Renal pelvis (tissue), 1 donor: ENCODE measurements at regions not wholly inside any gene's neighbourhood (a gene's known extent, or its start where the extent isn't known, plus 50 kb on each side); places are given as distances from the start of the nearest gene placed in this dataset.

Source experiments
- DNase-seq: peaks from one replicate; pipeline ENCODE4 v3.0.0-alpha.2; 2013

DNA sequence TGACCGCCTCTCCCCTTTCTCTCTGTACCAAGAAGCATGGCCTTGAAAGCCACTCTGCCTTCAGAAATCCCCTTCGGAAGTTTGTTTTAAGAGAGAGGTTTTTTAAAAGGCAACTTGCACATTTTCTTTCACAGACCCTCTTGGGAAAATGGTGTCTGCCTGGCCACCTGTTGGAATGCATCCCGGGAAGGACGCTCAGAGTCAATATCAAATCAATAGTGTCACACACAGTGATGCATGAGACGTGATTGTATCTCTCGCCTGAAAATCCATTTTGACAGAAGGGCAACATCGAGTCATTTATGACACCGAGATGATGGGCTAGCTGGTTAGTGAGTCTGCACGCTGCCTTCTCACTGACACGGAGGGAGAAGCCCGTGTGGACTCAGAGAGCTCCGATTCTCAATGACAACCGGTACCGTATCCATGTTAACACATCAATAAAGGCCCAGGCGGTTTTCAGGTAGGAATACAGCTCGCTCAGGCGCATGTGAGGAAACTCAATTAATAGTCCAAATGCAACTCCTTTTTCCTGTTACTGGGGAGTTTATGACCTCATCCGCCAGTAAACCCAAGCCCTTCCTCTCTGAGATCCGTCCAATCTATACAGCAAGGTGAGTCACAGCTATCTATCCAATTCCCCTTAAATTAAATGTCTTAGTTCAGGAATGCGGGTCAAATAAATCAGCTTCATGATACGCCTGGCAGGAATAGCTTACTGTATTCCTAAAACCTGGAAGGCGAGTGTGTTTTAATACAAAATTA is 621.5 kb upstream of the MKI67 start:
- DNase-seq = no peak

DNA sequence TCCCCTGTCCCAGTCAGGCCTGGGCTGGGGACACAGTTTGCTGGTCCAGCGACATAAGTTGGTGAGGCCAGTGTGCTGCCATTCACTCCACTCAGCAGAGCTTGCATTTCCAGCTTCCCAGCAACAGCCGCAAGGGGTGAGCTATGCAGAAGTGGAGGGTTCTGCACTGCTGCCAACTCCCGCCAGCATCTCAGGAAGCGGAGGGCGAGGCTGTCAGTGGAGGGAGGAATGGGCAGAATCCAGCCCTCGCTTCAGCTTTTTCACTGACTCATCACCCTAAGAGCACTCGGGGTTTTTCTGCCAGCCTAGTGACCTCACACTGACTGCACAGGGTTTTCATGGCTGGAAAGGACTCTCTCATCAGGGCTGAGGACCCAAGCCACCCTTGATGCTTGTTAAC is 625.1 kb upstream of the MKI67 start:
- no peak for DNase-seq

DNA sequence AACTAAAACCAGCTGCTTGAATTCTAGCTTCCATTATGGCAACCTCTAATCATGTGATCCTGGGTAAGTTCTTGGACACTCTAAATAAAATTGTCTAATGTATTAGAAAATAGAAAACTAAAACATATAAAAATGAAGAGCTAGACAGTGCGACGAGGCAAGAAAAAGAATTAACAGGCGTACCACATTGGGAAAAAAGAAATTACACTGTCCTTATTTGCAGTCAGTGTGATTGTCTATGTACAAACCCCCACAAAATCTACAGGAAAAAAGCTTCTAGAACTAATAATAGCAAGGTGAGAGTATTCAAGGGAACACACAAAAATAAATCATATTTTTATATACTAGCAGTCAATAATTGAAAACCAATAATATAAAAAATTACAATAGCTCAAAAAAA is 625.6 kb upstream of the MKI67 start:
- DNase-seq = no peak

DNA sequence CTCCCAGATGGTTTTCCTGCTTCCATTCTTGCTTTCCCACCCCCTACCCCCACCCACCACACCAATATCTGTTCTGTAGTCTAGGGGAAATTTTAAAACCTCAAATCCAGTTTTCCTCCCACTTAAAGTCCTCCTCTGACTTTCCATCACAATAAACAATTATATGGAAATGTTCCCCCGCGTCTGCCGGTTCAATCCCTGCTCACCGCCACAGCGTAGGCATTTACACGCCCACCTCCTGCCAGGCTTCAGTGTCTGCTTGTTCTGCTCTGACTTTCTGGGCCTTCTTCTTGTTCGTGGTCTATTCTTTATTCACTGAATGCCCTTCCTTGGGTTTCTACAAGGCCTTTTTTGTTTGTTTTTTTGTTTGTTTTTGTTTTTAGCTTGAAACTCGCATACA is 633.0 kb upstream of the MKI67 start:
- DNase-seq = no peak

DNA sequence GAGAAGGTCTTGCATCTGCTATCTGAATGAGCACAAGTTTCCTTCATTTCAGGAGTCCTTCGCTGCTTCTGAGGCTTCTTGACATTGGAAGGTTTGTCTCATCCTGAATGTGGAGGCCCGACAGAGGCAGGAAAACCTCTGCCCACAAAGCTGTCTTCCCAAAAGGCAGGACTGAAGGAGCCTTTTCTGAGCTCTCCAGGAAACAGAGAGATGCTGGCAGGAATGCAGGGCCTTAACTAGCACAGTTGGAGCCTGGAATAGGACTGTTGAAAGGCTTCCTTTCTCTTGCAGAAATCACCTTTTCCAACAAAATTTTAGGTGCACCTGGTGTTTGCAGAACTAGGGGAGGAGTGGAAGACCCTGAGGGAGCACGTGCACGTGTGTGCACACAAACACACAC is 637.4 kb upstream of the MKI67 start:
- no peak for DNase-seq

DNA sequence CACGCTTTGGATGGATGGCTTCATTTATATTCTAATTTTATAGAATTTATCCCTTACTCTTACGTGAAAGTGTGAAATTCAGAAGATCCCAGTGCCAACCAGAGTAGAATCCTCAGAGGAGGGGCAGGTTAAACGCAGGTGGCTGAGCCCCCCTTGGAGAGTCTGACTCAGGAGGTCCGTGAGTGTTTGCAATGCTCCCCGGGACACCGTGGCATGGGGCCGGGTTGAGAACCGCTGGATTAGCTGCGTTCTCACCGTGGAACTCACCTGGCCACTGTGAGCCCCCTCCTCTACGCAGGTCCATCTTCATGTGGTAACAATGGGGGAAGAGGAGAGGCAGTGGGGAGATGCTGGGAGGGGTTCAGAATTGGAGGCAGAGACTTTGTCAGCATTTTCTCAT is 638.0 kb upstream of the MKI67 start:
- no peak for DNase-seq

DNA sequence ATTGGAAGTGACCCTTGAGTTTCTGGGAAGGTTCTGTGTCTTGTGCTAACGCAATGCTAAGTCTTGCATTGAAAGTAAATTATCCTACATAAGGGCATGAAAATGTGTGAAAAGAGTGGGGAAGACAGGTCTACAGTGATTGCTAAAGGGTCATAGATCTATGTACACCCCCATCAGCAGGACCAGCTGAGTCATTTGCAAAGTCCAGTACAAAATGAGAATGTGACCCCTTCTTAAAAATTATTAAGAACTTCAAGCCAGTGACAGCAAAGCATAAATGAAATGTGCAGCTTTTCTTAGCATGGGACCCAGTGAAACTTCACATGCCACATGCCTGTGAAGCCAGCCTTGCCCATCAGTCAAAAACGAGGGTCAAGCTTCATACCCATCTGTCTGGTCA is 640.7 kb upstream of the MKI67 start:
- DNase-seq = no peak

DNA sequence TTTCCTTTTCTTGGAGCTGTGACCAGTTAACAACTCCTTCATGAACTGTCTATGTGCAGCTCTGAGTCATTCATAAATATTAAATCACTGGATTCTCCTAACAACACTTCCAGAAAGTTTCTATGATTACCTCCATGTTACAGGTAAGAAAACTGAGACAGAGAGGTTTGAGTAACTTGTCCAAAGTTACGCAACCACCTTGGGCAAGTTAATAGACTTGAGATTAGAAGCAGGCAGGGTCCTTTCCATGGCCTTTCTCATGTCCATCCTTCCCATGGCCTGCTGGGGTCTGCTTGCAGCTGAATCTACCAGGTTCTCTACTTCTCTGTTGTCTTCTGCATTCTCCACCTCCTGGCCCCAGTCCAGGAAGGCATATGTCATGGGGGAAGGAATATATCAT is 648.8 kb upstream of the MKI67 start:
- no peak for DNase-seq

DNA sequence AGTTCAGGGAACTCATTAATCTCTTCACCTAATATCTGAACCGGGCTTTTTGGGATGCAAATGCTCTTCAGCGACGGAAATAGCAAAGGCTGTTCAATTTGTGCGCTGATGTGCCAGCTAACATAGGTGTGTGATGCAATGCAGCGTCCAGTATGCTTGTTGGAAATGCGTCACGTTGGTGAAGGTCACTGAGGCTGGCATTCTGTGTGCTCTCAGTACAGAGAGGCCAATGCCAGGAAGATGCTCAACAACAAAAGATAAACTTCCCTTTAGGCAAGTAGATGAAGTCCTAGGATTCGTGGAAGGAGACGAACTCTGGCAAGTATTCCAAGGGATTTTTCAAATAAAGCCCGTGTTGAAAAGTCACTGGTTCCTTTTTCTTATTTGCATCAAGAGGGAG is 649.5 kb upstream of the MKI67 start:
- no peak for DNase-seq

DNA sequence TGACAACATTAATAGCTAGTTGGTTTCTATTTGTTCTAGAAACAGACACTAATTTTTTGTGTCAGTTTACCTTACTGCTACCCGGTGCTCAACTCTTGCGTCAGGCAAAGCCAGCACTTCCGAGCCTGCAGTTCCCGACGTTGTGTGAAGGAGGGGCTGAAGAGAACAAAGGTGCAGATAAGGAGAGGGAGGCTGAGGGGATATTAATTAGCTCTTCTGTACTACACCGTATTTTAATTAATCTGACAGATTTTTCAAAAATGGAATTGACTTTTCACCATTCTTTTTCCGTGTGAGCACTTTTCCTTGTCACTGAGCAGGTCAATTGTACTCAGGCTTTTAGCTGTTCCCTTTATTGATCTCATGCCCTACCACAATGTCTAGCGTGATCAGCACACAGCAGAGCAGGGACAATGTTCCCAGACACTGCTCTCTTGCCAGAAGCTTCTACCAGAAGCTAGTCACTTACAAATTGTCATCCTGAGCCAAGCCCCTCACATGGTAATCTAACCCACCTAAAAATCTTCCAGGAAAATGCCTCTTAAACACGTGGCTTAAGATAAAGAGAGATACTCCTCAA is 650.5 kb upstream of the MKI67 start:
- no peak for DNase-seq

DNA sequence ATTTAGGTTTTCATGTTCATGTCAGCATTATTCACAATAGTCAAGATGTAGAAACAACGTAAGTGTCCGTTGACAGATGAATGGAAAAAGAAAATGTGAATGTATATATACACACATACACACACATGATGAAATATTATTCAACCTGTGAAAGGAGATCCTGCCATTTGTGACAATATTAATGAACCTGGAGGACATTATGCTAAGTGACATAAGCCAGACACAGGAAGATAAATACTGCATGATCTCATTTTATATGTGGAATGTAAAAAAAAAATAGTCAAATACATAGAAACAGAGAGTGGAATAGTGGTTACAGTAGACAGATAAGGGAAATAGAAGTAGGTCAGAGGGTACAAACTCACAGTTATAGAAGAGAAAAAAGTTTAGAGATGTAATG is 651.1 kb upstream of the MKI67 start:
- DNase-seq = no peak

DNA sequence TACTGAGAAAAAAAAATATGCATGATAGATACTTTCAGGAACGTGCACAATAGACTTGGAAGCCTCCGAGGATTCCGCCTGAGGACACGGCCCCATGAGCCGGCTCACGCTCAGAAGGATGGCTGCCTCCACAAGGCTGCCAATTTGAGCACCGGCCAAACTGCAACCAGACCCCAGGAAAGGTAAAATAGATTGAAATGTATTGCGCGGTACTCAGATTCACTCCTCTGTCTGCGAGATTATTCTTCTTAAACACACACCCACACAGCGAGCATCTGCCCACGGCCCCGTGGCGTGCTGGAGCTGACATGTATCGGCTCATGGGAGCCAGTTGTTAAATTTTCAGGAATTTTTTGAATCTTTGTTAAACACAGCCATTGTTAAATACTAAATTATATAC is 653.2 kb upstream of the MKI67 start:
- no peak for DNase-seq

DNA sequence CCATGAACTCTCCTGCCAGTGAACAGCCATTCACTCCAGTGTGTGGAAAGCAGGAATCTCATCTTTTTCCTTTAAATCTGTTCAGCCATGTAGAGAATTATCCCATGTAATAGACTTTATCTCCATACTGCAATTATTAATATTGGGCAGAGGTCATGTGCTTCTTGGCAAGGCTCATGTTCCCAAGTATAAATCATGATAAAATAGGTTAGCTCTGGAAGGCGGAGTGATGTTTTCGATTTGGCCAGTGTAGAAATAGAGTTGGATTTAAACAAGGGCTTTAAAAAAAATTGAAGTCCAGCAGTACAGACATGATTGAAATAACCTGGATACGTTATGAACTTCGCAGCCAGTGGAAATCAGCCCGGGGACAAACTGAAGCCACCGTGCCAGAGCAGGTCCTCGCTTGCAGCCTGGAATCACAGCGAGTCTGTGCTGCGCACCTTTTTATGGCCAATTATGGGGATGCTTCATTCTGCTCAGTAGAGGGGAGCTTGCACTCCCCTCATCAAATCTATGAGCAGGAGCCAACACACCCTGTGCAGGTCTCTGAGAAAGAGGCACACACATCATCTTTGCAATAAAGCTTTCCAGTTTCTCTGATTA is 654.0 kb upstream of the MKI67 start:
- no peak for DNase-seq

DNA sequence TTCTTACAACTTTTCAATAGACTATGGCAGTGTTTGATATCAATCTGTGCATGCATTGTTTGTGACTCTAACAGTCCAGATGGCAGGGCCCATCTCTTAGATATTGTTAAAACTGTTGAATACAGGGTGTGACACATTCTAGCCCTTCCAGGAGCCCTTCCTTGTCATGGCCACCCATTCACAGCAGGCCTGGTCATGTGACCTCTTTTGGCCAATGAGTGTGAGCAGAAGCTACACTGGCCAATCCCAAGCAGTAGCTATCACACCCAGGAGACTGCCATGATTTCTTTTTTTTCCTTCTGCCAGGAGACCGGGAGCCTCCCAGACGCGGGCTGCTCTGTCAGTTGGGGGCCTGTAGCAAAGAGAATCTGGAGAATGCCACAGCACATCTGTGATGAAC is 655.4 kb upstream of the MKI67 start:
- DNase-seq = no peak

DNA sequence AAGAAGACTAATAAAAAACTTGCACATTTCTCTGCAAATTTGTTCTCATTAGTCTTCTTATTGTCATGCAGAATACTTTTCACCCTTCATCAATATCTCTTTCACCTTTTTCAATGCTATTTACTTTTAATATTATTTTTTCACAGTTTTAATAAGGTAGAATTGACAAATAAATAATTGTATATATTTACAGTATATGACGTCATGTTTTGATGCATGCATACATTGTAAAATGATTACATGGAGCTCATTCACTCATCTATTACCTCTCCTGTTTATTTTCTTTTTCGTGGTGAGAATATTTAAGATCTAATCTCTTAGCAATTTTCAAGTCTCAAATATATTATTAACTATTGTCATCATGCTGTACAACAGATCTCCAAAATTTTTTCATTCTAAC is 658.2 kb upstream of the MKI67 start:
- no peak for DNase-seq

DNA sequence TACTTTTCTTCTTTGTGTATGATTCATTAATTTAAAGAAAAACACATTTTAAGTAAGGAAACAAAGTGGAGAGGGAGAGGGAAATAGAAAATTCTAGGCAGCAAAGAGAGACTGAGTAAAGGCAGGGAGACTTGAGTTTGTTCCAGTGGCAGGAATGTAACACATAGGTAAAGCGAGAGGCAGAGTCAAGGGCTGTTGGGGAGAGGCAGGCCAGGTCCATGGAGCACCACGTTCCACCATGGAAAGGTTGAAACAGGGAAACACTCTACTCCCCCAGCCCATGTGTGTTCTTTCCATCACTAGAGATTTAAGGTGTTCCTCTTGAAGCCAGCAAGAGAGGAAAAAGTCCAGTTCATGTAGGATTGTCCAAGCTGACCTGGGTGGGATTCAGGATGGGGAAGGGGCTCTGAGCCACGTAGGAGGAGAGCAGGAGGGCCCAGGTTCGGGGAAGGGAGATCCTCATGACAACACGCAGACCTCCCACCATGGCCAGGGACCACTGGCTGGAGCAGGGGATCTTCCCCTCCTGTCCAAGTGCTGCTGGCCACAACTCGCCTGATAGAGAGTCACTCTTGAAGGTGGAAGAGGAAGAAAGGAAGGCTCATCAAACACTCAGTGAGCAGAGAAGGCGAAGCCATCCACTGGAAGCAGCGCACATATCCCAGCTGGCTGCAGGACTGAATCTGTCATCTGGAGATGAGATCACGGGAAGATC is 666.4 kb upstream of the MKI67 start:
- DNase-seq = no peak

DNA sequence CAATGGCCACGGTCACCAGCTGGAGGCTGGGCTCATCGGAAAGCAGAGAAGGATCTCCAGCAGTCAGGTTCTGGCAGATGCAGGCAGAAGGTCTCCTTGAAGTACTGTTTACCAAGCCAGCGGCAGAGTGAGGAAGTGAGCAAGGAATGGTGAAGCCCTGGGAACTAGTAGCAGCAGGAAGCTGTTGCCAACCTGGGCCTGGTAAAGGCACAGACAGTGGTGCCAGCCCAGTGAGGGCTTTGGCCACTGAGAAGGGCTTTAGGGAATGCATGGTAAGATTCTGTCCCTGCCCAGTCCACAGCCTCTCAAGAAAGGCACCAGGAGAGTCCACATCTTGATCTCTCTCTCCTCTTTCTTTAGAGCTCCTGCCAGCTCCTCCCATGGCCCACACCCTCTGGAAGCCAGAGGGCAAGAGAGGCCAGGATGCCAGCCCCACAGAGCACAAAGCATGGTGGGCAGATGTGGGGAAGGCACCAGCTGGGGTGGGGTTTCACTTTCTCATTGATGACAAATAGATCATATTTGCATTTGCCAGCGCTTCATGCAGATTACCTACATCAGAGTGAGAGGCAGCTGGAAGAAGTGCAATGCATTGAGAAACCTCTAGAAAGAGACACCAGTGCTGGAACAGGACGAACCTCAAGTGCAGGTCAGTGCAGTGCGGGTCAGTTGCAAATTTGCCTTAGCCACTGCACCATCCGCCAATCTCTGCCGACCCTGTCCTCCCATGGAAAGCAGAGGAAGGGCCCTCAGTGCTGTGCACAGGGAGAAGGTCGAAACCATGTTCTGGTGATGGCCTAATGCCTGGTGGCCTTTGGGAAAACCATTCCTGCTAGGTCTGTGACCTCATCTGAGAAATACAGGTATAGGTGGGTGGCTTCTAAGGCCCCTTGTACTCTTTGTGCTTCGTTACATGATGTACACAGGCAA is 667.8 kb upstream of the MKI67 start:
- DNase-seq = no peak

DNA sequence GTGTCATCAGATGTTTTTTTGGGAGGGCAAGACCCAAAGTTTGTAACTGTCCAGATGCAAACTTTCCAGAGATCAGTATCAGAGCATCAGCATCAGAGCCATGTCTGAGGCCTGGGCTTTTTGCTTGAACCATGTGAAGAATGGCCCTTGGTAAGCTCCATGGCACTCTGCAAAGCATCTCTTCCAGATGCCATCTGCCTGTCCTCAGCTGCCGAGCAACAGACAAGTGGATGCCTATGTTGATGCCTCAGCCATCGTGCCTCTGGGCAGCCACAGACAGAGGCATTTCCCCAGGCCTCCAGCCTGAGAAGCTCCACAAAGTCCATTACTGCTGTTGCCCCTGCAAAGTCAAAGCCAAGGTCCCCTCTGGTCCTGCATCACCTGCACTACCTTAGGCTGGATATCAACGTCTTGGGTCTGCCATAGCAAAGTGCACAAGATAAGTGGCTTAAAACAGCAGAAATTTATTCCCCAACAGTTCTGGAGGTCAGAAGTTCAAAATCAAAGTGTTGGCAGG is 670.2 kb upstream of the MKI67 start:
- DNase-seq = no peak

DNA sequence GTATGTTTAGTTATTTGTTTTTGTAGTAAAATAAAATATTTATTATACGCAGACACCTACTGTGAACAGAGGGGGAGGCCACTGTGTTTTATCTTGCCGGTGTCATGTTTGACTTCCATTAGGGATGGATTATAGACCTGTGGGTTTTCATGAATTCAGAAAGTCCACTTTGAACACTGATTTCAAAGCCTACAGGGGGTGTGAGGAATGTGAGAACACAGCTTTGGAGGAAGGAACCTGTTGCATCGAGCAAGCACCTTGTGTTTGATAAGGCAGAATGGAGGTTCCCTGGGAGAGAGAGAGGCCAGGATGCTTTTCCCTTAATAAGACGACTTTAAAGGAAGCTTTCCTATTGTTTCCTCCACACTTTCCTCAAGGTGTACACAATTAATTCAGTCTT is 665.0 kb upstream of the MGMT start:
- no peak for DNase-seq

DNA sequence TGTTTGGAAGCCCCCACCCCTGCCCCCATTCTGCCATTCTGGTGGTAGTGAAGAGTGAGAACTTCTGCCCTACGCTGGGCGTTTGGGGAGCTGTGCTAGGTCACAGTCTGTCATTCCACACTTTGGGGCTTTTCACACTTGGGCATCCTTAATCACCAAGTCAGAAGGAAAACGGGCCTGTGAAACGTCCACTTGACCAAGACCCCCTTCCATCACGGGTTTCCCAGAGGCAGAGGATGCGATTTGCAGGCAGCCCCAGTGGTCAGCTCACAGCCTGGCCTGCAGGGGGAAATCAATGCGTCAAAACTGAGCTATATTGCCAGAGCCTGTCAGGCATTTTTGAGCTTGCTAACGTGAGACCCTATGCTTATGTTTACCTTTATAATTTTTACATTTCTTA is 663.3 kb upstream of the MGMT start:
- no peak for DNase-seq

DNA sequence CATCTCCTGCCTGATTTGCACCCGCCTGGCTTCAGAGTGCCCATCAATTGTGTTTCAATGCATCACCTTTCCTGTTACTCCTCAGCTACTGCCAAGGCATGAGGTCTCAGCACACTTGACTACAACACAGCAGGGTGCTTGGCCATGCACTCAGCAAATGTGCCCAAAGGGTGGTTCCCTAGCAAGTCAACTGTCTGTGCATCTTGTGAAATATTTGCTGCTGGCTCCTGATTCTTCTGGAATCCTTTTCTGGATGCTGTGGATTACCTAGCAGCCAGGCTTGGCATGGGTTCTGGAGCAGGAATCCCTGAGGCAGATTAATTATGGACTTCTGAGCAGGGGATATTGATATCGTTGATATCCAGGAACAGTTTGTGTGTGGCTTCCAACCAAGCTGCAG is 662.6 kb upstream of the MGMT start:
- DNase-seq = no peak

DNA sequence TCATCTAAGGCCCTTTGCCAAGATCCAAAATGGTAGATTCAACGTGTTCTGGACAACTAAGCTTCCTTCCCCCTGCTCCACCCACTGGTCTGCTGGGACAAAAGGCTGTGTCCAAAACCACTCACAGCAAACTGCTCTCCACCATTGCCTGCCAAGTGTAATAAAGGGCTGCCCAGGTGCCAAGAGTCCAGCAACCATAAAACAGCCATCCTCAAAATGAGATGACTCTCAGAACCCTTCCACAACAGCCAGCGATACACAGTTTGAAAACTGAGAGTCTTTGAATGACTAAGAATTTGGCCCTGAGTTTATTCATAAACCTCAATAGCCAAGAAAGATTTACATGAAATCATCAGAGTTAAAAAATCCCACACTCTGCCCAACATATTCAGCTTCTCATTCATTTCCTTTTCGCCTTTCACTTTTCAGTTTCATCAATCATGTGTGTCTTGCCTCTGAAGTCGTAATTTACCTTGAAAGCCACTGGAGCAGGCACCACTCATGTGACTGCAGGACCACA is 658.1 kb upstream of the MGMT start:
- no peak for DNase-seq
